ENCODE measurements at regions not wholly inside any gene's neighbourhood (a gene's known extent, or its start where the extent isn't known, plus 50 kb on each side); places are given as distances from the start of the nearest gene placed in this dataset.

DNA sequence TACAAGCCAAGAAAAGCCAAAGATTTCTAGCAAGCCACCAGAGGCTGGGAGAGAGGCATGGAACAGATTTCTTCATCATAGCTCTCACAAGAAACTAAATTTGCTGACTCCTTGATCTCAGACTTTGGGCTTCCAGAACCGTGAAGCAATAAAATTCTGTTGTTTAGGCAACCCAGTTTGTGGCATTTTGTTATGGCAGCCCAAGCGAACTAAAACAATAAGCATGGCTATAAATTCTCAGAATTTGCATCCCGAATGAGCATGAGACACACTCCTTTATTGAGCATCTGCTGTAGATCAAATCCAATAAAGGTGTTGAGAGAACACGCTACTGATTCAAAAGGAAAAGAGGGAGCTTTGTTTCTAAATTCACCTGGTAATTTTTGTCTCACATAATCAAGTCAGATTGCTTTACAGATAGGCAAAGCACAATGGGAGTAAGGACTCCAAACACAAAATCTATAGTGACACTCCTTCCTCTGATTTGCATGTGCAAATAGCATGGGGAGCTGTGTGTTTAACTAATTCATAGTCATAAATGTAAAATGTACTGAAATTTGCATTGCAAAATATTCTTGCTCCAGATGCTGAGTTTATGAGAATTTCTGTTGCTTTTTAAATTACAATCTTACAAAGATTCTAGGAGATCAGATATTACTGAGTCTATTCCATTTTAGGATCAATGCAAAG is 308.7 kb downstream of the MED10 start:
- H3K4me1 ChIP-seq (ENCODE audit: control insufficient read depth, extremely low read depth, insufficient read depth, low read length), result no peaks in the 10 kb centered on the region
- no peaks in the 10 kb centered on the region for H3K36me3 ChIP-seq (ENCODE audit: control insufficient read depth in 2 of 2, extremely low read depth in 1 of 2, insufficient read depth in 2 of 2, low read length in 2 of 2)
- no peak overlapping the region for H3K4me3 ChIP-seq (ENCODE audit: control insufficient read depth in 2 of 3, extremely low read depth in 1 of 3, insufficient read depth in 2 of 3, low read depth in 1 of 3, low read length in 3 of 3)
- no peak overlapping the region for H2AFZ ChIP-seq (ENCODE audit: control insufficient read depth, low read length)
- H3K4me2 ChIP-seq (ENCODE audit: control insufficient read depth, extremely low read depth, insufficient read depth, low read depth, low read length), result no peak overlapping the region
- H3K27me3 ChIP-seq (ENCODE audit: control insufficient read depth, extremely low read depth, insufficient read depth, low read length), result no peaks in the 10 kb centered on the region
- H3K9me3 ChIP-seq (ENCODE audit: control insufficient read depth, low read depth, low read length), result no peaks in the 10 kb centered on the region
- no peak for TF ChIP-seq EZH2 (IDR thresholded peaks at IDR 0.05; ENCODE audit: low read length)
- TF ChIP-seq, protein P1, sequence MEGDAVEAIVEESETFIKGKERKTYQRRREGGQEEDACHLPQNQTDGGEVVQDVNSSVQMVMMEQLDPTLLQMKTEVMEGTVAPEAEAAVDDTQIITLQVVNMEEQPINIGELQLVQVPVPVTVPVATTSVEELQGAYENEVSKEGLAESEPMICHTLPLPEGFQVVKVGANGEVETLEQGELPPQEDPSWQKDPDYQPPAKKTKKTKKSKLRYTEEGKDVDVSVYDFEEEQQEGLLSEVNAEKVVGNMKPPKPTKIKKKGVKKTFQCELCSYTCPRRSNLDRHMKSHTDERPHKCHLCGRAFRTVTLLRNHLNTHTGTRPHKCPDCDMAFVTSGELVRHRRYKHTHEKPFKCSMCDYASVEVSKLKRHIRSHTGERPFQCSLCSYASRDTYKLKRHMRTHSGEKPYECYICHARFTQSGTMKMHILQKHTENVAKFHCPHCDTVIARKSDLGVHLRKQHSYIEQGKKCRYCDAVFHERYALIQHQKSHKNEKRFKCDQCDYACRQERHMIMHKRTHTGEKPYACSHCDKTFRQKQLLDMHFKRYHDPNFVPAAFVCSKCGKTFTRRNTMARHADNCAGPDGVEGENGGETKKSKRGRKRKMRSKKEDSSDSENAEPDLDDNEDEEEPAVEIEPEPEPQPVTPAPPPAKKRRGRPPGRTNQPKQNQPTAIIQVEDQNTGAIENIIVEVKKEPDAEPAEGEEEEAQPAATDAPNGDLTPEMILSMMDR (optimal IDR thresholded peaks at IDR 0.05 in 1 of 3, IDR thresholded peaks at IDR 0.05 in 1 of 3, conservative IDR thresholded peaks at IDR 0.05 in 1 of 3; ENCODE audit: extremely low read depth in 1 of 3, insufficient read depth in 2 of 3, low read length in 3 of 3), result no peak
- H3K27ac ChIP-seq (ENCODE audit: control insufficient read depth, insufficient read depth, low read length), result no peak overlapping the region
- H4K20me1 ChIP-seq (ENCODE audit: control insufficient read depth, extremely low read depth, insufficient read depth, low read length), result no peaks in the 10 kb centered on the region
- dilution Hi-C loops (cut with MboI; ENCODE audit: extremely low pct_ligation_motif_present, low sequenced_read_pairs), result no loop called here
- H3K79me2 ChIP-seq (ENCODE audit: control insufficient read depth, insufficient read depth, low read length), result no peaks in the 10 kb centered on the region
- no peaks in the 10 kb centered on the region for H3K9me1 ChIP-seq (ENCODE audit: control insufficient read depth, extremely low read depth, insufficient read depth, low read length)
- FAIRE-seq (no peak), DNase-seq (ENCODE audit: low read depth, low spot score) (no peak)
- no peak overlapping the region for H3K9ac ChIP-seq (ENCODE audit: control insufficient read depth, extremely low read depth, insufficient read depth, low read length)

GRCh38 chr5:6066016-6066415 is 312.3 kb downstream of the MED10 start:
- H3K4me2 ChIP-seq (ENCODE audit: control insufficient read depth, extremely low read depth, insufficient read depth, low read depth, low read length), result no peak overlapping the region
- H3K9me3 ChIP-seq (ENCODE audit: control insufficient read depth, low read depth, low read length), result no peaks in the 10 kb centered on the region
- DNase-seq (ENCODE audit: low read depth, low spot score), result no peak
- FAIRE-seq, result no peak
- H3K36me3 ChIP-seq (ENCODE audit: control insufficient read depth in 2 of 2, extremely low read depth in 1 of 2, insufficient read depth in 2 of 2, low read length in 2 of 2), result no peaks in the 10 kb centered on the region
- dilution Hi-C loops (cut with MboI; ENCODE audit: extremely low pct_ligation_motif_present, low sequenced_read_pairs), result no loop called here
- no peaks in the 10 kb centered on the region for H4K20me1 ChIP-seq (ENCODE audit: control insufficient read depth, extremely low read depth, insufficient read depth, low read length)
- TF ChIP-seq, protein P1 (optimal IDR thresholded peaks at IDR 0.05 in 1 of 3, IDR thresholded peaks at IDR 0.05 in 1 of 3, conservative IDR thresholded peaks at IDR 0.05 in 1 of 3; ENCODE audit: extremely low read depth in 1 of 3, insufficient read depth in 2 of 3, low read length in 3 of 3), result no peak
- no peak for TF ChIP-seq EZH2 (IDR thresholded peaks at IDR 0.05; ENCODE audit: low read length)
- H2AFZ ChIP-seq (ENCODE audit: control insufficient read depth, low read length), result no peak overlapping the region
- H3K79me2 ChIP-seq (ENCODE audit: control insufficient read depth, insufficient read depth, low read length), result no peaks in the 10 kb centered on the region
- no peaks in the 10 kb centered on the region for H3K27me3 ChIP-seq (ENCODE audit: control insufficient read depth, extremely low read depth, insufficient read depth, low read length)
- H3K4me1 ChIP-seq (ENCODE audit: control insufficient read depth, extremely low read depth, insufficient read depth, low read length), result no peaks in the 10 kb centered on the region
- no peaks in the 10 kb centered on the region for H3K9me1 ChIP-seq (ENCODE audit: control insufficient read depth, extremely low read depth, insufficient read depth, low read length)
- H3K9ac ChIP-seq (ENCODE audit: control insufficient read depth, extremely low read depth, insufficient read depth, low read length), result no peak overlapping the region
- H3K27ac ChIP-seq (ENCODE audit: control insufficient read depth, insufficient read depth, low read length), result no peak overlapping the region
- H3K4me3 ChIP-seq (ENCODE audit: control insufficient read depth in 2 of 3, extremely low read depth in 1 of 3, insufficient read depth in 2 of 3, low read depth in 1 of 3, low read length in 3 of 3), result no peak overlapping the region

Measured in keratinocyte (primary cell).